ENCODE measurements at regions not wholly inside any gene's neighbourhood (a gene's known extent, or its start where the extent isn't known, plus 50 kb on each side); places are given as distances from the start of the nearest gene placed in this dataset.

DNA sequence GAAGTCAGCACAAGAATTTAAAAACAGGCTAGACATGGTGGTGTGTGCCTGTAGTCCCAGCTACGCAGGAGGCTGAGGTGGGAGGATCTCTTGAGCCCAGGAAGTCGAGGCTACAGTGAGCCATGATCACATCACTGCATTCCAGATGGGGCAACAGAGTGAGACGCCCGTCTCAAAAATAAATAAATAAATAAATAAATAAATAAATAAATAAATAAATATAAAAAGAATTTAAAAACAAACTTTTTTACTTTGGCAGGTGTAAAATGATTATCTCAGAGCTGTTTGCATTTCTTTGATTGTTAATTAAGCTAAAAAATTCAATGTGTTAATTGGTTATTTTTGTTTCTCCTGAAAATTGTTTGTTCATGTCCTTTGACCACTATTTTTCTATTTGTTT, 97.5 kb upstream of the RPS6KA3 start:
- DNase-seq: no peak

DNA sequence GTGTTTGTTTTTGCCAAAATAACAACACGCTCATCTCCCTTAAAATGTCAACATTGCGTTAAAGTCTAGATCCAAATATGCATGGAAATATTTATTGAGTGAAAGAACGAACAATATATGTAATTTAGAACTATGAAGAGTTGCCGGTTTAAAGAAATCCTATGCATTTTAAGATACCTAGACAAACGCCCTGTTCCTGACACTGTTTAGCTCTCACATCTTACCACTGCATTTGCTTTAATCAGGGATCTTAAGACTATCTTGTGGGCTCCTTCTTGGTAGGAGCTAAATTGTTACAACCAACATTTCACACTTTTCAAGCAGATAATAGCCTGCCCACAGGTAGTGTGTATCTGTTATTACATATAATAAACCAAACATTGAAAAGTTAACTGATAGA, 96.6 kb upstream of the RPS6KA3 start:
- no peak for DNase-seq

DNA sequence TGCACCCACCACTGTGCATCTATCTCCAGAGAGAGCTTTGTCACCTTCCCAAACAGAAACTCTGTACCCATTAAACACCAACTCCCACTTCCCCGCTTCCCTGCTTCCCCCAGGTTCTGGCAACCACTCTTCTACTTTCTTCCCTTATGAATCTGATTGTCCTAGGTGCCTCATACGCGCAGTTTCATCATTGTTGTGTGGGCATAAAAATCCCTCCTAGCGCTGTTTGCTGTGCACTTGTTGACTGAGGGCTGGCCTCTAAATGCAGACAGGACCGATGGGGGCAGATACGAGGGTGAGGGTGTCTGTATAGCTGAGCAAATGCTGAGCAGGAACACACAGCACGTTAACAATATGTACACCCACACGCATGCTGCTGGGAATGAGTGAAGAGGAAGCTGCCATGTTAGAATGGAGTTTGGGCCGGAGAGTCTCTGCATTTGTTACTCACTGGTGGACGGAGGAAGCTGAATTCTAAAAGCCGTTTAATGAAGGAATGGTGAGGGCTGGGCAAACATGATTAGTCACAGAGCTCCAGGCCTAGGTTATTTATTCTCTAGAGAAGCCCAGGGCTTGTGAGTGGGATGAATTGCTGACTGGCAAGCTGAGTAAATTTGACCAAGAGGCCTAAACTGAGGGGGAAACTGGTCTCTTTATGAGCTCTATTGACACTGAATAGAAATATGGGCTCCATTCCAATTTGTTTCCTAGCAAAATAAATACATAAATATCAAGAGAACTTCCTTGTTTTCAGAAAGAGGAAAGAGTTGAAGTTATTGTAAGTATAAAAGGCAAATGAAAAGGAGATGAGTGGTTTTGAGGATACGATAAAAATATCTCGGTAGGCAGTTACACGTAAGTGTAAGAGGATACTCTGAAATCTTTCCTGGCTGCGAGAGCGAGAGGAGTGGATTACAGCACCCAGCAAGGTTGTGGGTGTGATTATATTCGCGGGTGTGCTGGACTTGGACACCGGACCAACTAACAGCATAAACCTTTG, 95.9 kb upstream of the RPS6KA3 start:
- DNase-seq: no peak

DNA sequence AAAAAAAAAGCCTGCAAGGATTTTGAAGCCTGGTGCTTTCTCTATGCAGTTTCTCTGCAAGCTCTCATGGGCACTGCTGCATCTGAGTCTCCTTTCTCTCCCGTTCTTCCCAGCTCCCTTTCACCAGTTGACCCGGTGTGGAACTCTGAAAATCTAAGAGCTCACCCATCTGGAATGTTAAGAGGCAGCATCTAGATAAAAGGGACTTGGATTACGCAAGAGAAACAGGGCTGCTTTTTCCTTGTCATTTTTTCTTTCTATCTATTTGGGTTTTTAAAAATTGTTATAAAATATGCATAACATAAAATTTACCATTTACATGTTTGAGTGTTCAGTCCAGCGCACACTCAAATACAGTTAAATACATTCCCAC, 95.2 kb upstream of the RPS6KA3 start:
- DNase-seq: no peak

DNA sequence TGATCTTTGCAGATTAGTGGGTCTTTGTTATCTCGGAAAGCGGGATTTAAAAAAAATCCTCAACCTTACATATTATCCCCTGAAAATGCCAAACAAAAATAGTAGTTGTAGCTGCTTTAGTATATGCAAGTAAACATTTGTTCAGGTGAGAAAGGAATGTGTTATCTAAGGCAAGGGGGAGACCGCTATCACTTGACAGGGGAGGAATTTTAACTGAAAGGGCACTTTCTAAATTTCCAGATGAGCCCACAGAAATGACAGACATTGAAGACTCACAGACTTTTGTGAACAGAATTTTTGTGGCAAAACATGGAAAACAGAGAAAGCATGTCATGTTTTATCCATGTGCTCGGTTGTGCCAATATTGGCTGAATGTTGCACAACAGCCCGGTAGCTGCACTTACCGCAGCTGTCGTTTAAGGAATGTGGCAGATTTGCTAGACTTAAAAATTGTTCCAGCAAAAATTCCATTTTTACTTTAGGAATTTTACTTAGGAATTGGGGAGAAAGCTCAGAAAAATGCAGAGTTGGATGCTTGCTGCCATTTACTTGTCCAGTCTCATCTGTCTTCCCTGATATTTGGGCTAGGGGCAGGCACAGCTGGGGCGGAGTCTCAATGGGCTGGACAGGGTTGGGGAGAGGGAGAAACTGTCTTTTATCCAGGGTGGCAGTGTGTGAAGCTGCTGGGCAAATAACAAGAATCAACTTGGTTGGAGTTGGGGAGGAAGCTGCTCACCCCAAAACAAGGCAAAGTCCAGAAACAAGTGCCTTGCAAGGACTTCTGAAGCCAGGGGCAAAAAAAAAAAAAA, 94.6 kb upstream of the RPS6KA3 start:
- no peak for DNase-seq

DNA sequence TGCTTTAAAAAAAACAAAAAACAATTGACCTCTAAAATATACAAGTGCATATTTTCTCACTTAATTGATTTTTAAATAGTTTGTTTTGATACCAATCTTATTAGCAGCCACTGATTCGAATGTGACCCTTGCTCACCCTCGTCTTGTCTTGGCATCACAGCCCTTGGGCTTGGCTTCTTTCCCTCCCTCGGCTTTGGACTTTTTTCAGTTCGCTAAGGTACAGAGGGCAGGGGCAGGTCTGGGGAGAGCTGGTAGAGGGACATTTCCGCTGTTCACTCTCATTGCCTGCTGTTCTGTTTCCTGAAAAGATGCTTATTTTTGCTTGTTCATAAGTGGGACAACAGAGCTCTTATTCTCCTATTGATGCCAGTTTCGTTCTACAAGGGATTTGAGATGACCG, 88.5 kb upstream of the RPS6KA3 start:
- no peak for DNase-seq

DNA sequence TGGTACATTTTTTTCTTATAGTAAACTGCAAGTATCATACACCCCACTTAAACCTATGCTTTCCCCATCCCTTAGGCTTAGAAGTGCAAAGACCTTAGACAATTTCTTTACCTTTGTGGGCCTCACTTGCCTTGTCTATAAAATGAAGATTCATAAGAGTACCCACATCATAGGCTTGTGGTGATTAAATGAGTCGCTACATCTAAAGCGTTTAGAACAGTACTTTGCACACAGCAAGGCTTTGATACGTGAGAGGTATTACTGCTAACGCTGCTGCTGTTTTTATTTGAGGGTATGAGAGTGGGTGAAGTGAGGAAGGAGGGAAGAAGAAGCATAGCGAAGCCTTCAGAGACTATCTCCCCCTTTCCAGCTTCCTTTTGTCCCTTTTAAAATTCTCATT, 87.8 kb upstream of the RPS6KA3 start:
- DNase-seq: no peak

DNA sequence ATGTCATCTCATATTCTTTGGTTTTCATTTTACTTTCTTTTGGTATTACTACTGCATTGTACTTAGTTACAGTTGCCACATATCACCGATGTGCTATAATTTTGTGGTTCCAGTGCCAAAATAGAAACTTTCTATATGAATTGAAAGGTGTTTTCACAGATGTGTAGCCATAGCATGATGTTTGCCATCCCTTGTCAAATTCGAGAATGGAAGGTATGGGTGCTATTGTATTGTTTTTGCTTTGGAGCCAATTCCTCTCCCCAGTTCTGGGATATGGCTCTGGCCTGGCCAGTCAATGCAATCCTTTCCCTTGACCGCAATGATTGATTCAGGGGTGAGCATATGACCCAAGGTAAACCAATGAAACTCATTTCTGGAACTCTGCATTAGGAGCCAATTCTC, 86.2 kb upstream of the RPS6KA3 start:
- no peak for DNase-seq

DNA sequence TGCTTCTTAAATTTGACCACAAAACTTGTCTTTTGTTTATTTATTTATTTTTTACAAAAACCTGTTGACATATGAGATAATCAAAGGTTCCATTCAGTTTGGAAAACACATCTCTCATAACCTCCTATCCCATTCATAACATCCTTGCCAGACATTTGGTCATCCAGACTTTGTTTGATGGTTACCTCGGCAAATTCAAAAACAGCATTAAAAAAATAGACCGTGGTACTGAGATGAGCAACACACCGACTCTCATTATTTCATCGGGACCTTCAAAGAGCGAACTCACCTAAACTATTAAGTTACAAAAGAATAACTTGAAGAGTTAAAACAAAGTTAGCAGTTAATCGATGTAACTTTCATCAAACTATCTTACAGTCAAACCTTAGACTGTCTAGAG, 85.8 kb upstream of the RPS6KA3 start:
- DNase-seq: no peak

DNA sequence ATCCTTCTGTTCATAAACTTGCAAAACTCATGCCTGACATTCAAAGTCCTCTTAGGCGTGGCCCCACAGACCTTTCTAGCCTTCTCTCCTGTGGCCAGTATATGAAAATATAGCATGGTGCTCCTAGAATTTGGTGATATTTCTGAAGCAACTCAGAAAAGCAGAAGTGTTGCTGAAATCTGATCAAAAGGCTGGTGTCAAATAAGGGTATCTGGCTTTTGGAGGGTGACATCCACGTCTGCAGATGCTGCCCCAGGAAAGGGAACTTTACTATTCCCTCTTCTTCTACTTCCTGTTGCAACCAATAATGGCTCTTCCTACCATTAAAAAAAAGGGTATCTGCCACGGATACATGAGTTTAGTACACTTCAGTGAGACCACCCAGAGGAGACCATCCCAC, 83.9 kb upstream of the RPS6KA3 start:
- no peak for DNase-seq

DNA sequence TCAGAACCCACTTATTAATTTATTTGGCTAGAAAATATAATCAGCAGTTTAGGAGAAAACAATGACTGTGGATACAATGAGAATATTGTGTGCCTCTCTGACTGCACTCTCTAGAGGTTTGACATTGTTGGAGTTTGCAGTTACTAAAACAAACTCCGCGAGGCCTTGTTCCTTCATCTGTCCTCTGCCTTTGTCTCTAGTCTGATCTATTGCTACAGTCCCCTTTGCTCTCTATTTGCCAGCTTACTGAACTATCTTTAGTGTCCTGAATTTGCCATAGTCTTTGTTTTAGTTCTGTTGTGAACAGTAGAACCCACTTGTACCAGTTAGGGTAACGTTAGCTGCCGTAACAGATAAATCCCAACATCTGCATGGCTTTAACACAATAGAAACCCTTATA, 81.4 kb upstream of the RPS6KA3 start:
- DNase-seq: no peak

DNA sequence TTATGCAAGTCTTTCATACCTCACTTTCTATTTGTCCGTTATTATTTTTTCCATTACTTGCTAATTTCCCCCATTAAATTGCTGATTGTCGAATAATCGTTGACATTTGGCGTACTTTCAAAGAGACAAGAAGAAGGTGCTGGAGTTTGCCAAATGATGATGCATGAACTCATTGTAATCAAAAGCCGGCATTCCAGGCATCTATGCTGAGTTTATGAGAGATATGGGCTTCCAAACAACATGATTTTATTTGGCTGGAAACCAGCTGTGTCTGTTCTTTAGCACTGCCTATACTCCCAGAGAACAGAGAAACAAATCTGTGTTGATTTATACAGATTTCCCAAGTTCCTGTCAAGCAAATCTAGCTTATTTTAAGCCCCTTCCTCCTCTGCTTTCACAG, 80.8 kb upstream of the RPS6KA3 start:
- no peak for DNase-seq

DNA sequence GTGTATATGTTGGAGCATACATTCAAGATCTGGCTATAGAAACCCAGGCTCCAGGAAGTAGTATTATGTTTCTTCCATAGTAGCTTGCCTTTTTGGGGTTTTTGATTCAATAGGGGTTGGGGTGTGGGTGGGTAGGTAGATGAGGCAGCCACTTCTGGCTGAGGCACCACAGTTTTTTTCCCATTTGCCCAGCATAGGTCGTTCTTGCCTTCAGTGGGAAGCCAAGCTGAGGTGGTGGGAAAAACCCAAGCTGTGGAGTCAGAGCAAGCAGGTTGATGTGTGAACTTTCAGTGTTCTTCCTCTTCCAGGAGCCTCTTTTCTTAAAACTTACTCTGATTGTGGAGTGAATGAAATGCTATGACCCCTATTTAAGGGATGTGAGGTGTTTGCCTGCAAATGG, 67.0 kb upstream of the RPS6KA3 start:
- no peak for DNase-seq

DNA sequence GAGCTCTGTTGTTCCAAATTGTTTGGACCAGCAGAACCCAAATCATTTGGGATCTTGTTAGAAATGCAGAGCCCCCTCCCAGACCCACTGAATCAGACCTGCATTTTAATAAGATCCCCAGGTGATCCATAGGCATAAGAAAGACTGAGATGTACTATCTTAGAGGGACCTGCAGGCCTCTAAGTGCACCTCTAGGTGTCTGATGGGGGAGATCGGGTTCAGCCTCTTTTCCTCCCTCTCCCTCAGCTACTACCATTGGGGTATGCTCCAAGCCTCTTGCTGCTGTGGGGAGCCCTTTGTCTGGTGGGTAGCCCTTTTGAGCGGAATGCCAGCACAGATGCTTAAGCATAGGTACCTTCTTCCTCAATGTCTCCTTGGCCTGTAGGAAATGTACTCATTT, 63.8 kb upstream of the RPS6KA3 start:
- no peak for DNase-seq

DNA sequence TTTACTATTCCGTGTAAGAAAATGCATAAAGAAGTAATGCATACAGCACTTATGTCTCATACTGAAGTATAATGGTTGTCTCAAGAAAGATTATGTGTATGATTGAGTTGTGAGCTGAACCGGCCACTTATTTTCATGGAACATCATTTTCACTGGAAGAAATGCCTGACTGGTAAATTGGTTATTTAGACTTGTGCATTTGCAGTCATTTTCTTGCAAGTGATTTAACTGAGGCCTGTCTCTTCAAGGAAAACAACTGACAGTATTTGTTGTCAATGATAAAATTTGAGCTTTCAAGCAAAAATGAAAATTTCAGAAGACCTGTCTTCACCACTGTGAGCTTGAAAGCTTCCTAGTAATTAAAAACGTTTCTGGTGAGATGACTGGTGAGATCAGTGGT, 62.7 kb upstream of the RPS6KA3 start:
- no peak for DNase-seq

DNA sequence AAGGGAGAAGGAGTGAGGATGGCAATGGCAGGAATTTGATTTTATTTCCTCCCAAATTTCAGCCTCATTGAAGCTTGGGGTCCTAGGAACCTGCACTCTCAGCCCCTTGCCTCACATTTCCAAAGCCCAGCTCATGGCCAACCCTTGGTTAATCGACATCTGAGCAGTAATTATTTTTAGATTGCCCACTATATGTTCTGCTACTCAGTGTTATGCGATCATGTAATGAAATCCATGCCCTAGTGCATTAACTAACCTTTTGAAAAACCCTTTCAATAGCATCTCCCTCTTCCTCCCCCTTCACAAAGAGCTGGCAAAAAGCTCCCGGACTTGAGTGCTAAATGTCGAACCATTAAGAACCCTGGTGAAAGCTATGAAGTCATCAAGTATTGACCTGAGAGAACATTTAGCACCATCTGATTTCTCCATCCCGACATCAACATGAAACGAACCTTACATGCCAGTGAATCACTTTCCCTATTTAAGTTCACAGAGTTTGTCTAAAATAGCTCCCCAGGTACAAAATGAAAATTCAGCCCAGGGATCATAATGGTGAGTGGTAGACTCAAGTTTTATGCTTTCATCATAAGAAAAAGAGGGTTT, 59.2 kb upstream of the RPS6KA3 start:
- no peak for DNase-seq

DNA sequence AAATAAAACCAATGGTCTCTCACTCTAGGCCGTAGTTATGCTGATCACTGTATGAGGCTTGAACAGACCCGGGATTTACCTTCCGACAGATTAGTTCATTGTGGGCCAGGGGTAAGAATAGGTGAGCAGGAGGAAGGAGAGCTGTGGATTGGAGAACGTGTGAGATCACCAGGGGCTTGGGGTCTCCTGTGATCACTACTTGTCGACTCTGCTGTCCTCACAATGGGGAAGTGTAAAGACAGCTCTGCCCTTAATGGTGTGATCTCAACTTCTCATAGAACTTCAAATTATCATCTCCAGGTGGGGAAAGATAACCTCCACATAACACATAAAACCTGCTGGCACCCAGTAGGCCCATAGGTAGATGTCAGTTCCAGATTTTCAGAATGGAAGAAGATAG, 56.2 kb upstream of the RPS6KA3 start:
- no peak for DNase-seq

DNA sequence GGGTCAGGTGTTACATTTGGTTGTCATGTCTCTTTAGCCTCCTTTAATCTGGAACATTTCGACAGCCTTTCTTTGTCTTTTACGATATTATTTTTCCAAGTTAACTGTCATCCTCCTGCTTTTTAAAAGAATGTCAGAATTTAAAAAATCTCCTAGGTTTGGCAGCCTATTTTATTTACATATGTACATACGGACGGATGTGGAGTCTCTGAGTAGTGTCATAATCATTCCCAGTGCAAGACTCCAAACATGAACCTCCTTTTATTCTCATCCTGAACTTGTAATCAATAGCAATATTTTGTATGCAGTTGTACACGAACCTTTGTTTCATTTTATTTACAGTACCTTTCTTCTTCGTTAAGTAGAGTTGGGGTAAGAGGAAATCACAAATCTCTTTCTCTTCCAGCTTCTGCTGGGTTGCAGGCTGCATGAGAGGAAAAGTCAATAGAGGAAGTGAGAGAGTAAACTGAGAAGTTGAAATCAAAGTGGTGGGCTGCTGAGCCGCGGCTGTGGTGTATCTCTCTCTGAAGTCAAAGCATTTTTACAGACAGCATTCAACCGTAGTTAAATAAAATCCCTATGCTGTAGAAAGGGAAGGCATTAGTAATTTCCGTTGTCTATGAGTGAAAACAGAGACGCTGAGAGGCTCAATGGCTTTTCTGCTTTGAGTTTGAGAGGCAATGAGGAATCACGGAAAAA, 53.9 kb upstream of the RPS6KA3 start:
- no peak for DNase-seq

DNA sequence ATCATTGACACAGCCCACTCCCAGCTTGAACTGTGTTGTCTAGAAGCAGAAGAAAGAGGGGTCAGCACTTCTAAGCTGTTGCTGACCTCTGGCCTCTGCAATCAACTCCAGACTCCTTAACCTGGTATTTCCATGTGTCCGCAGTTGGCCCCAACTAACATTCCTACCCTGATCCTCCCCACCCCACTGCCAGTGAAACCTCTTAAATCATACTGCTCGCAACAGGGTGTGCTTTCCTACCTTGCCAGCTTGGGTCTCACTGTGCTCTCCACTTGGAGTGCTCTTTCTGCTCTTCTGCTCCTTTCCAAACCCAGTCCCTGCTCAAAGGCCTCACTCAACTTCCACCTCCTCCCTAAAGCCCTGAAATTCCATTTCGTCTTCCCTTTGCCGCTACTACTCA, 52.3 kb upstream of the RPS6KA3 start:
- no peak for DNase-seq

DNA sequence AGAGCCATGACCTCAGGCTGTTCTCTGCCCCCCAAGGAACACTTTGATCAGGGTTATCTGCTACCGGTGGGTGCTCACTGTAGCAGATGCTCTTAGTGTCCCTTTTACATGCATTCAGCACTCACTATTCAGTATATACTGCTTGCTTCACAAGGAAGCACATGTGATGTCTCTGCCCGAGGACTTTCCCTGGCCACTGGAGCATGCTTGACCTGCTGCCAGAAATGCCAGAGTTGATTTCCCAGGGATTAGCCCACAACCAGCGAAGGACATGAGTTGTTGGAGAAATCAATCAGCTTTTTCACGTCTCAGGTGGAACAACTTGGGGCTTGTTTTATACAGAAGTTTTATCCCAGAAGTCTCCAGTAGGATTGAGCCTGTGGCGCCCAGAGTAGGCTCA, 51.2 kb upstream of the RPS6KA3 start:
- no peak for DNase-seq
